ENCODE measurements at regions not wholly inside any gene's neighbourhood (a gene's known extent, or its start where the extent isn't known, plus 50 kb on each side); places are given as distances from the start of the nearest gene placed in this dataset.

GRCh38 chr20:41895241-41896032 lies 277.3 kb upstream of the CHD6 start:
- TF ChIP-seq CTCF (conservative IDR thresholded peaks at IDR 0.05; ENCODE audit: low read depth, low read length), result no peak
- no peak for TF ChIP-seq EZH2 (IDR thresholded peaks at IDR 0.05; ENCODE audit: borderline replicate concordance, low read depth, low read length, poor library complexity, severe bottlenecking)
